Right atrium auricular region (tissue), 2 donors: ENCODE measurements at regions not wholly inside any gene's neighbourhood (a gene's known extent, or its start where the extent isn't known, plus 50 kb on each side); places are given as distances from the start of the nearest gene placed in this dataset.

ENCODE experiments used
- DNase-seq: peaks from one replicate; pipeline ENCODE4 v3.0.0-alpha.2; 2019; ENCODE audit warnings: low spot score
- H3K27ac ChIP-seq, 2 donors: fragments of 200-600 bp; sonication (generic); 1 replicate in 1 of 2; 2 replicates in 1 of 2; pipeline ENCODE4 v1.5.1; 2016 to 2019
- H3K27me3 ChIP-seq, 2 donors: fragments of 200-600 bp; sonication (generic); one replicate each; pipeline versions ENCODE4 v1.5.1 to v1.6.0; 2017 to 2019
- H3K36me3 ChIP-seq: fragments of 200-600 bp; sonication (generic); one replicate; pipeline ENCODE4 v1.5.1; 2016
- H3K4me1 ChIP-seq, 2 donors: fragments of 200-600 bp; sonication (generic); one replicate each; pipeline versions ENCODE4 v1.5.1 to v1.6.0; 2017 to 2019
- H3K4me3 ChIP-seq, 2 donors: fragments of 200-600 bp; sonication (generic); 1 replicate in 1 of 2; 2 replicates in 1 of 2; pipeline ENCODE4 v1.5.1; 2017 to 2019; ENCODE audit warnings: mild to moderate bottlenecking in 1 of 2, moderate library complexity in 1 of 2
- H3K9me3 ChIP-seq, 2 donors: fragments of 200-600 bp; sonication (generic); one replicate each; pipeline ENCODE4 v1.5.1; 2019
- CTCF ChIP-seq, 2 donors: fragments of 200-600 bp; sonication (generic); IDR thresholded peaks; one replicate each; pipeline ENCODE4 v1.5.1; 2019; ENCODE audit warnings: antibody characterized with exemption in 2 of 2

DNA sequence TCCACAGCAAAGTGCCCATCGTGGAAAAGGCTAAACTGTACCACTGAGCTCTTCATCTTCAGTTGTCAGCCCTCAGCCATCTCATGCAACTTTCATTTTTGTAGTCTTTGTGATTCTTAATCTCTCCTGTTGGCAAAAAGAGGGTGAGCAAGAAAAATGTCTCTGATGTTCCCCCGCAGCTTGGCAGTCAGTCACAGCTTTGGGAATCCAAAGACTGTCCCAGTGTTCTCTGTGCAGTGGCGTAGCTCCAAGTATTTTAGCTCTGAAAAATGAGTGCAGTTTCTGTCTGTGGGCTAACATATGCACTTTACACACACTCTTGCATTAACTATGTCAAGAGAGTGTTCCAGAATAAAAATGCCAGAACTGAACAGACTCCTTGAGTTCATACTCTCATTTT, 372.2 kb downstream of the TMEM232 start:
- no peaks in the 10 kb centered on the region for H3K27me3 ChIP-seq
- no peak overlapping the region for H3K4me3 ChIP-seq
- H3K36me3 ChIP-seq, result no peaks in the 10 kb centered on the region
- DNase-seq, result no peak
- H3K4me1 ChIP-seq, result no peaks in the 10 kb centered on the region
- no peak for TF ChIP-seq CTCF (IDR thresholded peaks at IDR 0.05)
- H3K27ac ChIP-seq, result no peak overlapping the region
- no peaks in the 10 kb centered on the region for H3K9me3 ChIP-seq

- DNase-seq, result no peak
- Histone ChIP-seq H3K27ac (no peak overlapping the region), H3K4me1 (no peaks in the 10 kb centered on the region), H3K27me3 (no peaks in the 10 kb centered on the region), H3K4me3 (no peak overlapping the region), H3K9me3 (no peaks in the 10 kb centered on the region), H3K36me3 (no peaks in the 10 kb centered on the region)
- TF ChIP-seq CTCF (IDR thresholded peaks at IDR 0.05), result no peak
Measured at GRCh38 chr5:110354915-110355644, 371.4 kb downstream of the TMEM232 start.

DNA sequence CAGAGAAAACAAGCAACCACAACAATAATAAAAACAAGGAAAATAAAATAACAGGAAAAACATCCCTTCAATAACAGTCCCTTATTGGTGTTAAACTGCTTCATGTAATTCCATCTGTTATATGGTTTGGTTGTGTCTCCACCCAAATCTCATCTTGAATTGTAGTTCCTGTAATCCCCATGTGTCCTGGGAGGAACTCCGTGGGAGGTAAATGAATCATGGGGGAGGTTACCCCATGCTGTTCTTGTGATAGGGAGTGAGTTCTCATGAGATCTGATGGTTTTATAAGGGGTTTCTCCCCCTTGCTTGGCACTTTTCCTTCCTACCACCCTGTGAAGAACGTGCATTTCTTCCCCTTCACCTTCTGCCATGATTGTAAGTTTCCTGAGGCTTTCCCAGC, 369.8 kb downstream of the TMEM232 start:
- no peaks in the 10 kb centered on the region for H3K4me1 ChIP-seq
- no peak for TF ChIP-seq CTCF (IDR thresholded peaks at IDR 0.05)
- H3K27ac ChIP-seq, result no peak overlapping the region
- H3K36me3 ChIP-seq, result no peaks in the 10 kb centered on the region
- no peak overlapping the region for H3K4me3 ChIP-seq
- no peaks in the 10 kb centered on the region for H3K9me3 ChIP-seq
- H3K27me3 ChIP-seq, result no peaks in the 10 kb centered on the region
- no peak for DNase-seq

DNA sequence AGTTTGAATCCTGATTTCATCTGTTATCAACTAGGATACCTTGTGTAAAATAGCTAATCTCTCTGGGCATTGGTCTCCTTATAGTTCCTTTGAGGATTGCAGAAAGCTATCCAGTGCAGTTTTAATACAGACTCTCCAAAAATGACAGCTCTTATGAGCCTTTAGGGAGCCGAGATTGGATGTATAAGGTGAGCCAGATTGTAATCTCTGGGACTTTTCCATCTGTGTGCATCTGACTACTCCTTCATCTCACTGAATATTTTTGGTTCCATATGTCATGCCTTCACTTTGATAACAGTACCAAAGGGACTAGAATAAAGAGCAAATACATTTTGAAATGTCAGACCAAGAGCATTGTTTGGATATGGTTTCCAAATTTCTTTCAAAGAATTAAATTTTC, 367.2 kb downstream of the TMEM232 start:
- no peaks in the 10 kb centered on the region for H3K9me3 ChIP-seq
- TF ChIP-seq CTCF (IDR thresholded peaks at IDR 0.05), result no peak
- DNase-seq, result no peak
- H3K4me1 ChIP-seq, result no peaks in the 10 kb centered on the region
- no peaks in the 10 kb centered on the region for H3K36me3 ChIP-seq
- H3K27ac ChIP-seq, result no peak overlapping the region
- no peak overlapping the region for H3K4me3 ChIP-seq
- no peaks in the 10 kb centered on the region for H3K27me3 ChIP-seq

GRCh38 chr5:110361471-110361870, 365.0 kb downstream of the TMEM232 start:
- Histone ChIP-seq H3K4me3 (no peak overlapping the region), H3K36me3 (no peaks in the 10 kb centered on the region), H3K4me1 (no peaks in the 10 kb centered on the region), H3K9me3 (no peaks in the 10 kb centered on the region), H3K27me3 (no peaks in the 10 kb centered on the region), H3K27ac (no peak overlapping the region)
- TF ChIP-seq CTCF (IDR thresholded peaks at IDR 0.05), result no peak
- DNase-seq, result no peak

GRCh38 chr5:110362261-110362660, 364.2 kb downstream of the TMEM232 start:
- Histone ChIP-seq H3K27me3 (no peaks in the 10 kb centered on the region), H3K9me3 (no peaks in the 10 kb centered on the region), H3K36me3 (no peaks in the 10 kb centered on the region), H3K4me1 (no peaks in the 10 kb centered on the region), H3K27ac (no peak overlapping the region), H3K4me3 (no peak overlapping the region)
- DNase-seq, result no peak
- no peak for TF ChIP-seq CTCF (IDR thresholded peaks at IDR 0.05)
